ENCODE measurements at regions not wholly inside any gene's neighbourhood (a gene's known extent, or its start where the extent isn't known, plus 50 kb on each side); places are given as distances from the start of the nearest gene placed in this dataset.

- no peak overlapping the region for H3K27ac ChIP-seq
- TF ChIP-seq CTCF (conservative IDR thresholded peaks at IDR 0.05), result no peak
Observed at GRCh38 chr1:208314431-208314830, 70.2 kb upstream of the PLXNA2 start.

GRCh38 chr1:208318150-208318734 is 74.1 kb upstream of the PLXNA2 start:
- no peak for TF ChIP-seq CTCF (conservative IDR thresholded peaks at IDR 0.05)
- H3K27ac ChIP-seq, result no peak overlapping the region

- no peak for TF ChIP-seq CTCF (conservative IDR thresholded peaks at IDR 0.05)
- H3K27ac ChIP-seq, result no peak overlapping the region
Observed at GRCh38 chr1:208324005-208324404, 79.8 kb upstream of the PLXNA2 start.

GRCh38 chr1:208326033-208326432 is 81.8 kb upstream of the PLXNA2 start:
- H3K27ac ChIP-seq, result no peak overlapping the region
- TF ChIP-seq CTCF (conservative IDR thresholded peaks at IDR 0.05), result no peak

- TF ChIP-seq CTCF (conservative IDR thresholded peaks at IDR 0.05), result no peak
- H3K27ac ChIP-seq, result no peak overlapping the region
Observed at GRCh38 chr1:208329300-208329699, 85.1 kb upstream of the PLXNA2 start.

- TF ChIP-seq CTCF (conservative IDR thresholded peaks at IDR 0.05), result no peak
- H3K27ac ChIP-seq, result no peak overlapping the region
Observed at GRCh38 chr1:208332036-208332773, 88.0 kb upstream of the PLXNA2 start.

GRCh38 chr1:208332774-208333126 is 88.6 kb upstream of the PLXNA2 start:
- no peak for TF ChIP-seq CTCF (conservative IDR thresholded peaks at IDR 0.05)
- no peak overlapping the region for H3K27ac ChIP-seq
